ENCODE measurements at regions not wholly inside any gene's neighbourhood (a gene's known extent, or its start where the extent isn't known, plus 50 kb on each side); places are given as distances from the start of the nearest gene placed in this dataset.

GRCh38 chr7:121643320-121643719 is 229.6 kb upstream of the PTPRZ1 start:
- CTCF ChIA-PET, result no interaction called here

More at GRCh38 chr7:121643320-121643719, 229.6 kb upstream of the PTPRZ1 start:
- no peaks in the 10 kb centered on the region for H3K36me3 ChIP-seq (ENCODE audit: control insufficient read depth in 2 of 2, extremely low read depth in 1 of 2, insufficient read depth in 2 of 2, low read length in 2 of 2)
- TF ChIP-seq FOS (IDR thresholded peaks at IDR 0.05; ENCODE audit: borderline replicate concordance, insufficient read depth, low read length) (no peak), MYC (IDR thresholded peaks at IDR 0.05; ENCODE audit: low read depth, low read length) (no peak), CTCF (IDR thresholded peaks at IDR 0.05; ENCODE audit: extremely low read depth in 1 of 2, insufficient read depth in 1 of 2, low read depth in 1 of 2, low read length in 2 of 2) (no peak), EZH2 (IDR thresholded peaks at IDR 0.05; ENCODE audit: borderline replicate concordance, low read depth, low read length, severe bottlenecking) (no peak), POLR2A (IDR thresholded peaks at IDR 0.05; ENCODE audit: low read depth, low read length) (no peak), MAX (IDR thresholded peaks at IDR 0.05; ENCODE audit: insufficient read depth, insufficient read length) (no peak), JUN (IDR thresholded peaks at IDR 0.05; ENCODE audit: borderline replicate concordance, insufficient read depth, insufficient read length, low read depth) (no peak), POLR2AphosphoS5 (IDR thresholded peaks at IDR 0.05; ENCODE audit: insufficient read depth, low read depth, low read length) (no peak), GATA2 (IDR thresholded peaks at IDR 0.05; ENCODE audit: insufficient read depth, insufficient read length, low read depth, low read length) (no peak)
- H2AFZ ChIP-seq (ENCODE audit: low read depth, low read length), result no peak overlapping the region
- no peaks in the 10 kb centered on the region for H3K4me1 ChIP-seq (ENCODE audit: control insufficient read depth, extremely low read depth, insufficient read depth, low read length)
- FAIRE-seq (no peak), DNase-seq (ENCODE audit: low read depth, low spot score) (no peak)
- no peak overlapping the region for H3K4me2 ChIP-seq (ENCODE audit: insufficient read depth, low read length)
- POLR2A ChIA-PET, result no interaction called here
- H3K27me3 ChIP-seq (ENCODE audit: control insufficient read depth in 2 of 2, insufficient read depth in 2 of 2, low read length in 2 of 2), result no peaks in the 10 kb centered on the region
- dilution Hi-C loops (cut with MboI; ENCODE audit: extremely low pct_ligation_motif_present, low sequenced_read_pairs) (no loop called here), intact Hi-C loops (cut with micrococcal nuclease) (no loop called here)
- no peaks in the 10 kb centered on the region for H3K9me3 ChIP-seq (replicated peaks; ENCODE audit: control insufficient read depth, insufficient read depth, low read length)
- BruUV-seq (replicated peaks), result no TSS peak
- no peaks in the 10 kb centered on the region for H4K20me1 ChIP-seq (replicated peaks; ENCODE audit: control insufficient read depth, extremely low read depth, insufficient read depth, low read length)
- no peak overlapping the region for H3K4me3 ChIP-seq (replicated peaks in 1 of 3; ENCODE audit: insufficient read depth in 1 of 3, low read depth in 1 of 3, low read length in 3 of 3)
- no peaks in the 10 kb centered on the region for H3K79me2 ChIP-seq (ENCODE audit: control insufficient read depth, insufficient read depth, low read length)
- H3K9me1 ChIP-seq (replicated peaks; ENCODE audit: control insufficient read depth, extremely low read depth, insufficient read depth, low read length), result no peaks in the 10 kb centered on the region
- no peak overlapping the region for H3K27ac ChIP-seq (ENCODE audit: insufficient read depth, low read depth, low read length)
- no peak overlapping the region for H3K9ac ChIP-seq (replicated peaks; ENCODE audit: extremely low read depth, insufficient read depth, low read length)
